K562 (cell line): ENCODE measurements at regions not wholly inside any gene's neighbourhood (a gene's known extent, or its start where the extent isn't known, plus 50 kb on each side); places are given as distances from the start of the nearest gene placed in this dataset.

ENCODE experiments used
- ATAC-seq: fragments of 200-7000 bp; cut with Tn5 transposase; 3 replicates; pipeline ENCODE4 v1.9.1; 2020; ENCODE audit warnings: moderate library complexity
- BruUV-seq: library from RNA; stranded (reverse); fragments of 400-500 nt; replicated peaks from 2 replicates; lab custom pipeline; 2021; lab: Mats Ljungman, UMichigan
- CTCF ChIA-PET: fragments of 300-600 bp; formaldehyde crosslinking; extraction: SDS; loops from one replicate; lab custom pipeline; 2021; ENCODE audit warnings: low intra/inter-chr PET ratio; lab: Yijun Ruan, JAX
- POLR2A ChIA-PET: fragments of 300-600, 350-650 bp; sonication (Branson Sonifier 250); formaldehyde crosslinking; extraction: SDS; loops from one replicate; lab custom pipeline; 2021; ENCODE audit warnings: antibody characterized with exemption, inconsistent platforms; lab: Yijun Ruan, JAX
- DNase-seq, 4 experiments: peaks; one replicate each; pipeline versions ENCODE4 v3.0.0 to v3.0.0-alpha.2; 2011 to 2018; ENCODE audit warnings: low spot score in 3 of 4, mixed read lengths in 3 of 4; ENCODE audit errors: extremely low read depth in 1 of 4
- FAIRE-seq: peaks from 2 replicates; lab custom pipeline; 2011; peaks lifted over from hg19 to GRCh38; lab: Jason Lieb, UNC
- H2AFZ ChIP-seq: 2 replicates; pipeline ENCODE4 v1.6.0; 2011; ENCODE audit warnings: low read depth, low read length, control low read depth, inconsistent platforms
- H3K27ac ChIP-seq: fragments of 200-600 bp; 3 replicates; pipeline ENCODE4 v1.8.0; 2011; ENCODE audit warnings: low read depth, mild to moderate bottlenecking, control low read depth, inconsistent platforms, low read length, moderate library complexity, mixed read lengths; ENCODE audit errors: extremely low read depth
- H3K27me3 ChIP-seq, 2 experiments: fragments of 300-600 bp in 1 of 2; 2 replicates in 1 of 2; 3 replicates in 1 of 2; pipeline versions ENCODE4 v1.6.0 to v1.8.0; 2011; ENCODE audit warnings: inconsistent platforms in 2 of 2, low read length in 2 of 2, mild to moderate bottlenecking in 1 of 2, mixed read lengths in 1 of 2, moderate library complexity in 1 of 2; ENCODE audit not compliant: control insufficient read depth in 2 of 2, insufficient read depth in 2 of 2
- H3K36me3 ChIP-seq: fragments of 300-600 bp; 3 replicates; pipeline ENCODE4 v1.8.0; 2011; ENCODE audit warnings: mild to moderate bottlenecking, low read length, inconsistent platforms; ENCODE audit not compliant: control insufficient read depth, insufficient read depth
- H3K4me1 ChIP-seq, 2 experiments: fragments of 200-600 bp in 1 of 2; replicated peaks in 1 of 2; 2 replicates in 1 of 2; 3 replicates in 1 of 2; pipeline versions ENCODE4 v1.5.1 to v1.8.0; 2011; ENCODE audit warnings: inconsistent platforms in 2 of 2, low read length in 2 of 2, mild to moderate bottlenecking in 1 of 2, mixed read lengths in 1 of 2, moderate library complexity in 1 of 2; ENCODE audit not compliant: control insufficient read depth in 2 of 2, insufficient read depth in 2 of 2
- H3K4me2 ChIP-seq: 2 replicates; pipeline ENCODE4 v1.6.1; 2011; ENCODE audit warnings: low read length, control low read depth, inconsistent platforms, mixed read lengths; ENCODE audit not compliant: insufficient read depth
- H3K4me3 ChIP-seq: fragments of 200-600 bp; sonication (generic), shearing (Covaris generic); 2 replicates; pipeline ENCODE4 v1.5.1; 2016; ENCODE audit warnings: control low read depth, inconsistent platforms
- H3K79me2 ChIP-seq: fragments of 200-600 bp; 3 replicates; pipeline ENCODE4 v1.8.0; 2011; ENCODE audit warnings: low read length, inconsistent platforms; ENCODE audit not compliant: control insufficient read depth, insufficient read depth
- H3K9ac ChIP-seq, 2 experiments: 2 replicates each; pipeline versions ENCODE4 v1.6.0 to v1.6.1; 2011; ENCODE audit warnings: low read depth in 2 of 2, low read length in 2 of 2, control low read depth in 1 of 2, inconsistent platforms in 1 of 2, mild to moderate bottlenecking in 1 of 2, mixed read lengths in 1 of 2; ENCODE audit not compliant: insufficient read depth in 1 of 2
- H3K9me1 ChIP-seq: one replicate; pipeline ENCODE4 v1.6.0; 2011; ENCODE audit warnings: inconsistent platforms, mild to moderate bottlenecking, low read length, moderate library complexity; ENCODE audit not compliant: control insufficient read depth, insufficient read depth
- H3K9me3 ChIP-seq: replicated peaks from 2 replicates; pipeline ENCODE4 v1.5.1; 2011; ENCODE audit warnings: low read depth, low read length, inconsistent platforms; ENCODE audit not compliant: control insufficient read depth, insufficient read depth
- H4K20me1 ChIP-seq: replicated peaks from 2 replicates; pipeline ENCODE4 v1.6.1; 2011; ENCODE audit warnings: low read length, inconsistent platforms, mixed read lengths; ENCODE audit not compliant: control insufficient read depth, insufficient read depth
- ADNP ChIP-seq: fragments of 200-800 bp; sonication (Bioruptor generic); IDR thresholded peaks from 2 replicates; pipeline ENCODE4 v1.6.1; 2016; ENCODE audit warnings: missing genetic modification characterization, missing compliant biosample characterization
- ARID1B ChIP-seq: fragments of 450-650 bp; IDR thresholded peaks from 2 replicates; pipeline ENCODE4 v1.6.1; 2016; ENCODE audit warnings: antibody characterized with exemption, mild to moderate bottlenecking, inconsistent platforms
- BRD9 ChIP-seq: fragments of 450-650 bp; IDR thresholded peaks from 2 replicates; pipeline ENCODE4 v1.6.1; 2018; ENCODE audit warnings: low read depth; ENCODE audit not compliant: partially characterized antibody
- CBFA2T2 ChIP-seq: fragments of 450-650 bp; conservative IDR thresholded peaks from 2 replicates; pipeline ENCODE4 v1.6.1; 2017; ENCODE audit warnings: mild to moderate bottlenecking
- CBFA2T3 ChIP-seq: fragments of 450-650 bp; IDR thresholded peaks from 2 replicates; pipeline ENCODE4 v1.6.1; 2017
- ETV5 ChIP-seq: sonication (generic); formaldehyde crosslinking; IDR thresholded peaks from 2 replicates; pipeline ENCODE4 v1.4.0; 2020; ENCODE audit warnings: low read depth, mild to moderate bottlenecking, missing genetic modification reagents
- EWSR1 ChIP-seq: fragments of 450-650 bp; IDR thresholded peaks from 2 replicates; pipeline ENCODE4 v1.6.1; 2018; ENCODE audit warnings: borderline replicate concordance, mild to moderate bottlenecking, low read depth, moderate library complexity; ENCODE audit not compliant: partially characterized antibody
- FOSL1 ChIP-seq: fragments of 200-800 bp; sonication (Bioruptor generic); conservative IDR thresholded peaks from 2 replicates; pipeline ENCODE4 v1.6.1; 2016; ENCODE audit warnings: missing genetic modification characterization, missing compliant biosample characterization
- GATAD2A ChIP-seq: fragments of 450-650 bp; IDR thresholded peaks from 2 replicates; pipeline ENCODE4 v1.6.1; 2017
- HDAC1 ChIP-seq, 2 experiments: fragments of 450-650 bp; IDR thresholded peaks; 2 replicates each; pipeline ENCODE4 v1.6.1; 2016 to 2017; ENCODE audit warnings: inconsistent platforms in 1 of 2, mild to moderate bottlenecking in 1 of 2, moderate library complexity in 1 of 2
- JUND ChIP-seq, 2 experiments: IDR thresholded peaks; 2 replicates in 1 of 2; 3 replicates in 1 of 2; pipeline ENCODE4 v1.6.1; 2011; ENCODE audit warnings: borderline replicate concordance in 2 of 2, low read depth in 2 of 2, low read length in 2 of 2, improper control_type of control experiment in 1 of 2, missing biosample characterization in 1 of 2, missing genetic modification characterization in 1 of 2, missing genetic modification reagents in 1 of 2
- MTF1 ChIP-seq: fragments of 250-450 bp; sonication (Bioruptor Pico); IDR thresholded peaks from 2 replicates; pipeline ENCODE4 v1.9.0; 2021; ENCODE audit warnings: moderate library complexity, mild to moderate bottlenecking, inconsistent platforms, borderline replicate concordance
- NFIC ChIP-seq: fragments of 450-650 bp; IDR thresholded peaks from 2 replicates; pipeline ENCODE4 v1.6.1; 2017; ENCODE audit warnings: mild to moderate bottlenecking, inconsistent platforms
- PHB2 ChIP-seq: fragments of 450-650 bp; IDR thresholded peaks from 2 replicates; pipeline ENCODE4 v1.6.1; 2017; ENCODE audit warnings: low read depth
- RCOR1 ChIP-seq, 2 experiments: IDR thresholded peaks; 2 replicates each; pipeline ENCODE4 v1.6.1; 2012; ENCODE audit warnings: low read depth in 2 of 2, low read length in 2 of 2, borderline replicate concordance in 1 of 2, improper control_type of control experiment in 1 of 2
- SNRNP70 ChIP-seq: fragments of 200-400 bp; formaldehyde crosslinking; optimal IDR thresholded peaks from 2 replicates; pipeline ENCODE3; 2017; ENCODE audit warnings: low read depth, low read length
- TCFL5 ChIP-seq: fragments of 250-450 bp; sonication (Bioruptor Pico); conservative IDR thresholded peaks from 2 replicates; pipeline ENCODE4 v1.6.1; 2021; ENCODE audit warnings: mild to moderate bottlenecking, moderate library complexity, matching md5 sums
- TEAD4 ChIP-seq, 2 experiments: sonication (generic) in 1 of 2; formaldehyde crosslinking in 1 of 2; IDR thresholded peaks; 2 replicates each; pipeline versions ENCODE4 v1.6.1 to v1.8.0; 2012 to 2022; ENCODE audit warnings: borderline replicate concordance in 1 of 2, inconsistent platforms in 1 of 2, low read length in 1 of 2, mild to moderate bottlenecking in 1 of 2, missing genetic modification reagents in 1 of 2
- ZNF764 ChIP-seq: fragments of 250-450 bp; sonication (Bioruptor Pico); IDR thresholded peaks from 2 replicates; pipeline ENCODE4 v1.4.0; 2020; ENCODE audit warnings: low read depth, mild to moderate bottlenecking, moderate library complexity
- WGBS: fragments of 100-300 bp; shearing (Covaris generic); methylation state at CpG from one replicate; pipeline ENCODE4 v1.1.6; 2016; ENCODE audit warnings: low coverage, mixed read lengths; ENCODE audit not compliant: insufficient coverage; ENCODE audit errors: missing lambda C conversion rate; 5-methylcytosine and 5-hydroxymethylcytosine counted together
- in situ Hi-C: fragments of 300-500 bp; cut with MboI; formaldehyde crosslinking; loops from 4 replicates; pipeline ENCODE4 v1.15.0; 2018; ENCODE audit warnings: inconsistent platforms, mixed read lengths
- intact Hi-C: fragments of 100-400 bp; cut with micrococcal nuclease; formaldehyde crosslinking; loops from 2 replicates; pipeline ENCODE4 v1.14.2; 2022

DNA sequence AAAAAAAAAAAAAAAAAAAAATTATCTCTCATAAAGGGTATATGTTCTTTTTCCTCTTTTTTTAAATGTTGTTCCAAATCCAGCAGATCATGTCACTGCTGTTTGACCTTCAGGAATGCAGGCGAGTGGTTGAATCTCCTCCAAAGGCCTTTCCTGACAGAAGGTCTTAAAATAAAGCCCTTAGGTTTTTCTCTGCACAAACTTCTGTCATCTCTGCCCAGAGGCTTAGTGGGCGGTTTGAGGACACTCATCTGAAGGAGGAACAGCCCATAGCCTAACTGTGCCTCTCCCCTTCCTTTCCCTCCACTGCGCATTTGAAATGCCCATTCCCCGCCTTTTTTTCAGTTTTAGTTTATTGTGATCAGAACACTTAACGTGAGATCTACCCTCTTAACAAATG is 270.2 kb downstream of the TMEM114 start:
- in situ Hi-C loops (no loop called here), intact Hi-C loops (no loop called here)
- BruUV-seq: no TSS peak
- ATAC-seq: no peak
- 0% methylated on average over 4 of the region's 5 CpGs for WGBS
- Histone ChIP-seq H2AFZ (no peak overlapping the region), H4K20me1 (no peaks in the 10 kb centered on the region), H3K79me2 (no peaks in the 10 kb centered on the region), H3K9me1 (no peaks in the 10 kb centered on the region), H3K36me3 (no peaks in the 10 kb centered on the region), H3K4me2 (no peak overlapping the region), H3K27ac (no peak overlapping the region), H3K27me3 (peaks cover 2 to 5% of the 10 kb centered on the region in 2 experiments; a peak in 2 of 5 replicates), H3K4me1 (no peaks in the 10 kb centered on the region), H3K9ac (no peak overlapping the region), H3K4me3 (no peak overlapping the region), H3K9me3 (no peaks in the 10 kb centered on the region)
- ChIA-PET CTCF (interaction anchor here (0.6 to 0.7 kb wide), 2 partner anchors 23 to 84 kb away, joined by 3 read pairs; no protein-coding TSS in a partner anchor), POLR2A (no interaction called here)
- TF ChIP-seq ZNF764 (CRISPR knock-in tag): no peak
- no peak for TF ChIP-seq SNRNP70
- TF ChIP-seq EWSR1: no peak
- no peak for FAIRE-seq
- no peak for DNase-seq

DNA sequence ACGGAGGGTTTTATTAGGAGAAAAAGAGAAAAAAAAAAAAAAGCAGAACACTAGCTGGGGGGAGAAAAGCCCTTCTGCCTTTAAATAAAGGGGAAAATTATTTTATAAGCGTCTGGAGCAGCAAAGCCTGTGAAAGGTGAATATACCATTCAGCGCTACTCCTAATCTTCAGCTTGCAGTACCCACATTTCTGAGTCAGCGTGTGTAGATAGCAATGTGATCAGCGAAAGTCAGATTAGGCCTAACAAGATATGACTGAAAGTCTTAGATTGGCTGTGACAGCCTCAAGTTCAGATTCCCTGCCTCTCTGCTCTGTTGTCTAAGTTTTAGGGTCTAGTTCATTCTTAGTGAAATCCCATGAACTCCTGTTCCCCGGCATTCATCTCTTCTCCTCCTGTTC is 279.5 kb downstream of the TMEM114 start:
- Histone ChIP-seq H3K27ac (no peak overlapping the region), H3K9ac (no peak overlapping the region), H3K4me1 (no peaks in the 10 kb centered on the region), H3K36me3 (no peaks in the 10 kb centered on the region), H3K4me2 (no peak overlapping the region), H3K4me3 (no peak overlapping the region), H4K20me1 (no peaks in the 10 kb centered on the region), H2AFZ (no peak overlapping the region), H3K27me3 (peaks cover 0 to 2% of the 10 kb centered on the region in 2 experiments; a peak in 2 of 5 replicates), H3K9me1 (no peaks in the 10 kb centered on the region), H3K9me3 (no peaks in the 10 kb centered on the region), H3K79me2 (no peaks in the 10 kb centered on the region)
- BruUV-seq: no TSS peak
- intact Hi-C loops: no loop called here
- ATAC-seq: no peak
- FAIRE-seq: no peak
- 0% methylated on average over 6 of the region's 6 CpGs for WGBS
- POLR2A ChIA-PET: no interaction called here
- in situ Hi-C loops: no loop called here
- peak in 1 of 4 experiments; percentile 2 for DNase-seq
- CTCF ChIA-PET: no interaction called here
- TF ChIP-seq RCOR1 (IDR thresholded peaks at IDR 0.05; ENCODE audit: borderline replicate concordance in 1 of 2, low read depth in 2 of 2, low read length in 2 of 2) (peak in 1 of 2 experiments; percentile 25; a peak in 1 of 4 replicates), ARID1B (peak; percentile 34; the same call in 1 of the 2 replicates), GATAD2A (no peak), ADNP (tag) (no peak), MTF1 (CRISPR knock-in tag) (no peak), BRD9 (no peak), CBFA2T2 (peak; percentile 33; the same call in 1 of the 2 replicates), FOSL1 (tag) (peak; percentile 80), CBFA2T3 (peak; percentile 61), JUND (IDR thresholded peaks at IDR 0.05; ENCODE audit: borderline replicate concordance, low read depth, low read length) (peak; percentile 37; the same call in 1 of the 2 replicates), JUND (tag; IDR thresholded peaks at IDR 0.05; ENCODE audit: borderline replicate concordance, low read depth, low read length) (no peak; the same call in 2 of the 3 replicates), PHB2 (no peak), HDAC1 (IDR thresholded peaks at IDR 0.05) (no peak), TCFL5 (CRISPR knock-in tag) (no peak), ETV5 (CRISPR knock-in tag) (no peak), NFIC (no peak), TEAD4 (IDR thresholded peaks at IDR 0.05; ENCODE audit: low read length) (peak; percentile 72), TEAD4 (CRISPR knock-in tag; IDR thresholded peaks at IDR 0.05; ENCODE audit: borderline replicate concordance) (no peak)
